ENCODE measurements at regions not wholly inside any gene's neighbourhood (a gene's known extent, or its start where the extent isn't known, plus 50 kb on each side); places are given as distances from the start of the nearest gene placed in this dataset.

- TF ChIP-seq POLR2AphosphoS5 (IDR thresholded peaks at IDR 0.05; ENCODE audit: low read depth, low read length) (no peak), POLR2A (IDR thresholded peaks at IDR 0.05; ENCODE audit: low read depth, low read length) (no peak), TAF1 (IDR thresholded peaks at IDR 0.05; ENCODE audit: borderline replicate concordance, low read depth, low read length) (no peak)
Observed at GRCh38 chr11:128215238-128215882, 372.0 kb downstream of the ETS1 start.
